ENCODE measurements at regions not wholly inside any gene's neighbourhood (a gene's known extent, or its start where the extent isn't known, plus 50 kb on each side); places are given as distances from the start of the nearest gene placed in this dataset.

DNA sequence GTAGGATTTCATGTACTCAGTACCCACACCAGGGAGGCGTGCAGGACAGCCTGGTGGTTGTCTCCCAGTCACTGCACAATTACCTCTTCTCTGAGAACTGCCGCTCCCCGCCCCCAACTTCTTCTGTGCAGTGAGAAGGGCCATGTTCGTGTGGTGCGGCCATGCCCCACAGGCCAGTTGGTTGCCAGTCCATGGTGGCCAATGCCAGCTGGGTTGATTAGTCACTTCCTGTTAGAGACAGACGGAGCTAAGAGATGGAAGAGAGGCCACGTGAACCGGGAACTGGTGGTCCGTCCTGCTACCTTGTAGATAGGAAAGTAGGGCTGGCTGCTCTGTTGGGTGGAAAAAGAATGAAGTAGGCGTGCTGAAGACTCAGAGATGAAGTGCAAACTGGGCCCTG, 206.5 kb downstream of the ABCC12 start:
- POLR2A ChIA-PET (ENCODE audit: partially characterized antibody): no interaction called here
- Histone ChIP-seq H4K91ac (replicated peaks; ENCODE audit: insufficient read length, low read length) (no peak overlapping the region), H3K4me3 (ENCODE audit: extremely low read depth in 1 of 4, insufficient read depth in 2 of 4, low read depth in 3 of 4, low read length in 4 of 4) (no peak overlapping the region)

More for the DNA sequence above, 206.5 kb downstream of the ABCC12 start:
- no peak for TF ChIP-seq EGR1 (IDR thresholded peaks at IDR 0.05; ENCODE audit: borderline replicate concordance, low read depth, low read length)
- TF ChIP-seq TBP (IDR thresholded peaks at IDR 0.05; ENCODE audit: low read depth, low read length): no peak
- no peak for TF ChIP-seq BRCA1 (IDR thresholded peaks at IDR 0.05; ENCODE audit: low read depth, low read length)
- TF ChIP-seq BCL11A (IDR thresholded peaks at IDR 0.05; ENCODE audit: low read depth in 2 of 2, low read length in 2 of 2): no peak
- no peak for TF ChIP-seq RXRA (IDR thresholded peaks at IDR 0.05; ENCODE audit: insufficient read depth, low read depth, low read length)
- no peak for TF ChIP-seq SUZ12 (IDR thresholded peaks at IDR 0.05; ENCODE audit: low read length)
- Histone ChIP-seq H2BK120ac (replicated peaks; ENCODE audit: low read depth, low read length) (no peak overlapping the region), H2BK15ac (ENCODE audit: low read length) (no peak overlapping the region), H4K20me1 (replicated peaks in 1 of 2; ENCODE audit: control insufficient read depth in 1 of 2, insufficient read depth in 2 of 2, low read length in 2 of 2) (no peaks in the 10 kb centered on the region), H3K4me2 (ENCODE audit: insufficient read depth in 1 of 2, low read depth in 2 of 2, low read length in 2 of 2) (no peak overlapping the region), H3K14ac (ENCODE audit: insufficient read length) (no peak overlapping the region), H3K23me2 (ENCODE audit: low read depth, low read length) (no peaks in the 10 kb centered on the region; the same call in 1 of the 2 replicates), H3K9me3 (ENCODE audit: insufficient read depth in 2 of 2, low read depth in 1 of 2, low read length in 1 of 2) (no peaks in the 10 kb centered on the region), H2BK20ac (ENCODE audit: low read length) (no peak overlapping the region), H2BK12ac (ENCODE audit: low read depth, low read length) (no peak overlapping the region), H3K23ac (ENCODE audit: insufficient read length) (no peak overlapping the region), H2AFZ (ENCODE audit: low read length) (peak overlapping the region; percentile 81; the same call in 1 of the 2 replicates), H3K36me3 (ENCODE audit: control insufficient read depth in 2 of 4, insufficient read depth in 4 of 4, low read length in 3 of 4) (no peaks in the 10 kb centered on the region), H3K79me1 (ENCODE audit: low read depth, low read length) (no peaks in the 10 kb centered on the region), H2AK5ac (ENCODE audit: low read depth, low read length) (no peak overlapping the region), H4K8ac (ENCODE audit: extremely low read depth, insufficient read depth, low read length) (no peak overlapping the region), H3K9ac (replicated peaks in 1 of 4; ENCODE audit: extremely low read depth in 1 of 4, low read depth in 3 of 4, low read length in 3 of 4) (no peak overlapping the region), H3K79me2 (ENCODE audit: control insufficient read depth in 1 of 2, insufficient read depth in 2 of 2, low read length in 2 of 2) (no peaks in the 10 kb centered on the region), H3K4me1 (replicated peaks in 1 of 4; ENCODE audit: control insufficient read depth in 3 of 4, insufficient read depth in 4 of 4, low read length in 3 of 4) (no peaks in the 10 kb centered on the region; a peak in 1 of 7 replicates), H4K5ac (ENCODE audit: insufficient read length, low read depth, low read length) (no peak overlapping the region), H3K18ac (ENCODE audit: extremely low read depth, low read length) (no peak overlapping the region), H3K27ac (ENCODE audit: low read depth, low read length) (no peak overlapping the region), H3K56ac (replicated peaks; ENCODE audit: insufficient read length, low read depth, low read length) (no peak overlapping the region), H2BK5ac (ENCODE audit: low read depth, low read length) (no peak overlapping the region), H3K4ac (replicated peaks; ENCODE audit: insufficient read length, low read depth, low read length) (no peak overlapping the region), H3K27me3 (replicated peaks in 1 of 4; ENCODE audit: control insufficient read depth in 3 of 4, extremely low read depth in 1 of 4, insufficient read depth in 3 of 4, low read length in 3 of 4) (no peaks in the 10 kb centered on the region)
- no peak for FAIRE-seq
- DNase-seq (ENCODE audit: low read depth in 1 of 2, low spot score in 2 of 2): no peak
- CTCF ChIA-PET (ENCODE audit: partially characterized antibody): no interaction called here
- 87% methylated on average over 9 of the region's 10 CpGs; no CpG with 5 or more reads in 1 of the 2 experiments for WGBS, 2 experiments (ENCODE audit: extremely low coverage in 1 of 2, insufficient coverage in 1 of 2, insufficient read length in 1 of 2, insufficient replicate concordance in 2 of 2, low coverage in 1 of 2, low lambda C conversion rate in 2 of 2, missing lambda C conversion rate in 1 of 2)
